Liver (tissue), 3 donors: ENCODE measurements at regions not wholly inside any gene's neighbourhood (a gene's known extent, or its start where the extent isn't known, plus 50 kb on each side); places are given as distances from the start of the nearest gene placed in this dataset.

ENCODE experiments used
- EGR1 ChIP-seq, 2 donors: IDR thresholded peaks; 2 replicates each; pipeline ENCODE4 v1.6.1; 2016 to 2018; ENCODE audit warnings: antibody characterized with exemption in 2 of 2, low read depth in 2 of 2
- FOXA1 ChIP-seq: IDR thresholded peaks from 2 replicates; pipeline ENCODE4 v1.6.1; 2016; ENCODE audit warnings: antibody characterized with exemption
- GABPA ChIP-seq, 2 donors: IDR thresholded peaks in 1 of 2; conservative IDR thresholded peaks in 1 of 2; 2 replicates each; pipeline ENCODE4 v1.6.1; 2016; ENCODE audit warnings: antibody characterized with exemption in 2 of 2, mild to moderate bottlenecking in 1 of 2, moderate library complexity in 1 of 2
- JUND ChIP-seq, 2 donors: IDR thresholded peaks; 2 replicates each; pipeline ENCODE4 v1.6.1; 2016; ENCODE audit warnings: antibody characterized with exemption in 2 of 2
- MAX ChIP-seq: IDR thresholded peaks from 2 replicates; pipeline ENCODE4 v1.6.1; 2016; ENCODE audit warnings: antibody characterized with exemption
- RAD21 ChIP-seq, 2 donors: IDR thresholded peaks; 2 replicates each; pipeline ENCODE4 v1.6.1; 2016; ENCODE audit warnings: antibody characterized with exemption in 2 of 2, mild to moderate bottlenecking in 2 of 2
- RXRA ChIP-seq, 2 donors: IDR thresholded peaks; 2 replicates each; pipeline ENCODE4 v1.6.1; 2017 to 2018; ENCODE audit warnings: antibody characterized with exemption in 2 of 2, mild to moderate bottlenecking in 1 of 2
- SP1 ChIP-seq: IDR thresholded peaks from 2 replicates; pipeline ENCODE4 v1.6.1; 2018; ENCODE audit warnings: antibody characterized with exemption, mild to moderate bottlenecking
- TAF1 ChIP-seq: conservative IDR thresholded peaks from 2 replicates; pipeline ENCODE4 v1.6.1; 2016; ENCODE audit warnings: antibody characterized with exemption, mild to moderate bottlenecking
- ZBTB33 ChIP-seq: IDR thresholded peaks from 2 replicates; pipeline ENCODE4 v1.6.1; 2016; ENCODE audit warnings: antibody characterized with exemption
- TF ChIP-seq, protein P1 (sequence below): fragments of 150-350 bp; IDR thresholded peaks from 2 replicates; pipeline ENCODE4 v1.5.1; 2017; ENCODE audit warnings: improper control_type of control experiment, low read depth, low read length; ENCODE audit not compliant: missing input control
- TF ChIP-seq, protein P2 (sequence below): IDR thresholded peaks from 2 replicates; pipeline ENCODE4 v1.6.1; 2016; ENCODE audit warnings: antibody characterized with exemption, mild to moderate bottlenecking
- TF ChIP-seq, protein P3 (sequence below): IDR thresholded peaks from 2 replicates; pipeline ENCODE4 v1.6.1; 2016; ENCODE audit warnings: antibody characterized with exemption
- donor health status: healthy.
- donor health status: healthy.

GRCh38 chr2:48251437-48252148 is 62.9 kb upstream of the FOXN2 start:
- TF ChIP-seq MAX (no peak), TAF1 (no peak), RXRA (IDR thresholded peaks at IDR 0.05) (no peak), SP1 (no peak), EGR1 (IDR thresholded peaks at IDR 0.05; ENCODE audit: low read depth in 2 of 2) (no peak), GABPA (IDR thresholded peaks at IDR 0.05 in 1 of 2, conservative IDR thresholded peaks at IDR 0.05 in 1 of 2) (no peak), JUND (IDR thresholded peaks at IDR 0.05) (no peak), RAD21 (IDR thresholded peaks at IDR 0.05) (no peak), ZBTB33 (no peak), FOXA1 (no peak)
- TF ChIP-seq, protein P1, sequence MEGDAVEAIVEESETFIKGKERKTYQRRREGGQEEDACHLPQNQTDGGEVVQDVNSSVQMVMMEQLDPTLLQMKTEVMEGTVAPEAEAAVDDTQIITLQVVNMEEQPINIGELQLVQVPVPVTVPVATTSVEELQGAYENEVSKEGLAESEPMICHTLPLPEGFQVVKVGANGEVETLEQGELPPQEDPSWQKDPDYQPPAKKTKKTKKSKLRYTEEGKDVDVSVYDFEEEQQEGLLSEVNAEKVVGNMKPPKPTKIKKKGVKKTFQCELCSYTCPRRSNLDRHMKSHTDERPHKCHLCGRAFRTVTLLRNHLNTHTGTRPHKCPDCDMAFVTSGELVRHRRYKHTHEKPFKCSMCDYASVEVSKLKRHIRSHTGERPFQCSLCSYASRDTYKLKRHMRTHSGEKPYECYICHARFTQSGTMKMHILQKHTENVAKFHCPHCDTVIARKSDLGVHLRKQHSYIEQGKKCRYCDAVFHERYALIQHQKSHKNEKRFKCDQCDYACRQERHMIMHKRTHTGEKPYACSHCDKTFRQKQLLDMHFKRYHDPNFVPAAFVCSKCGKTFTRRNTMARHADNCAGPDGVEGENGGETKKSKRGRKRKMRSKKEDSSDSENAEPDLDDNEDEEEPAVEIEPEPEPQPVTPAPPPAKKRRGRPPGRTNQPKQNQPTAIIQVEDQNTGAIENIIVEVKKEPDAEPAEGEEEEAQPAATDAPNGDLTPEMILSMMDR: no peak
- TF ChIP-seq, protein P2, sequence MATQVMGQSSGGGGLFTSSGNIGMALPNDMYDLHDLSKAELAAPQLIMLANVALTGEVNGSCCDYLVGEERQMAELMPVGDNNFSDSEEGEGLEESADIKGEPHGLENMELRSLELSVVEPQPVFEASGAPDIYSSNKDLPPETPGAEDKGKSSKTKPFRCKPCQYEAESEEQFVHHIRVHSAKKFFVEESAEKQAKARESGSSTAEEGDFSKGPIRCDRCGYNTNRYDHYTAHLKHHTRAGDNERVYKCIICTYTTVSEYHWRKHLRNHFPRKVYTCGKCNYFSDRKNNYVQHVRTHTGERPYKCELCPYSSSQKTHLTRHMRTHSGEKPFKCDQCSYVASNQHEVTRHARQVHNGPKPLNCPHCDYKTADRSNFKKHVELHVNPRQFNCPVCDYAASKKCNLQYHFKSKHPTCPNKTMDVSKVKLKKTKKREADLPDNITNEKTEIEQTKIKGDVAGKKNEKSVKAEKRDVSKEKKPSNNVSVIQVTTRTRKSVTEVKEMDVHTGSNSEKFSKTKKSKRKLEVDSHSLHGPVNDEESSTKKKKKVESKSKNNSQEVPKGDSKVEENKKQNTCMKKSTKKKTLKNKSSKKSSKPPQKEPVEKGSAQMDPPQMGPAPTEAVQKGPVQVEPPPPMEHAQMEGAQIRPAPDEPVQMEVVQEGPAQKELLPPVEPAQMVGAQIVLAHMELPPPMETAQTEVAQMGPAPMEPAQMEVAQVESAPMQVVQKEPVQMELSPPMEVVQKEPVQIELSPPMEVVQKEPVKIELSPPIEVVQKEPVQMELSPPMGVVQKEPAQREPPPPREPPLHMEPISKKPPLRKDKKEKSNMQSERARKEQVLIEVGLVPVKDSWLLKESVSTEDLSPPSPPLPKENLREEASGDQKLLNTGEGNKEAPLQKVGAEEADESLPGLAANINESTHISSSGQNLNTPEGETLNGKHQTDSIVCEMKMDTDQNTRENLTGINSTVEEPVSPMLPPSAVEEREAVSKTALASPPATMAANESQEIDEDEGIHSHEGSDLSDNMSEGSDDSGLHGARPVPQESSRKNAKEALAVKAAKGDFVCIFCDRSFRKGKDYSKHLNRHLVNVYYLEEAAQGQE: no peak
- TF ChIP-seq, protein P3, sequence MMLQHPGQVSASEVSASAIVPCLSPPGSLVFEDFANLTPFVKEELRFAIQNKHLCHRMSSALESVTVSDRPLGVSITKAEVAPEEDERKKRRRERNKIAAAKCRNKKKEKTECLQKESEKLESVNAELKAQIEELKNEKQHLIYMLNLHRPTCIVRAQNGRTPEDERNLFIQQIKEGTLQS: no peak
